GM19043 (cell line): ENCODE measurements at regions not wholly inside any gene's neighbourhood (a gene's known extent, or its start where the extent isn't known, plus 50 kb on each side); places are given as distances from the start of the nearest gene placed in this dataset.

Experiments used
- ATAC-seq: cut with Tn5 transposase; IDR thresholded peaks from one replicate; pipeline ENCODE4 v1.9.1; 2021; ENCODE audit warnings: low read depth; ENCODE audit not compliant: unreplicated experiment

DNA sequence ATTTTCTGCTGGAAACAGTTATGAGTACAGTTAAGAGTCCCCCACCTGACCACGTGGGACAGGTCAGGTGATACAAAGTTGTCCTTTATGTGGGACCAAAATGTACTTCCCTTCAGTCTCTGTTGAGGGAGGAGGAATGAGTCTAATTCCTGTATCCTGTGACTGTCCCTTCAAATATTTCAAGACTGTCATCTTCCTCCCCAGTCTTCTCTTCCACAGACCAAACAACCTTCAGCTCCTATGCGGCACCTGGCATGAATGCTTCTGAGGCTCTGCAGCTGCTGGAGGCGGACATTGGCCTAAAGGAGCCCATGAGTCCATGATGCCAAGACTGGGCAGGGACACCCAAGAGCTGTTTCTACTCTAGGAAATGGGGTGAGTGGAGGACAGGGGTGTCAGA, 72.1 kb upstream of the SIM2 start:
- ATAC-seq: no peak

GRCh38 chr21:36627242-36627641, 71.7 kb upstream of the SIM2 start:
- ATAC-seq: no peak

DNA sequence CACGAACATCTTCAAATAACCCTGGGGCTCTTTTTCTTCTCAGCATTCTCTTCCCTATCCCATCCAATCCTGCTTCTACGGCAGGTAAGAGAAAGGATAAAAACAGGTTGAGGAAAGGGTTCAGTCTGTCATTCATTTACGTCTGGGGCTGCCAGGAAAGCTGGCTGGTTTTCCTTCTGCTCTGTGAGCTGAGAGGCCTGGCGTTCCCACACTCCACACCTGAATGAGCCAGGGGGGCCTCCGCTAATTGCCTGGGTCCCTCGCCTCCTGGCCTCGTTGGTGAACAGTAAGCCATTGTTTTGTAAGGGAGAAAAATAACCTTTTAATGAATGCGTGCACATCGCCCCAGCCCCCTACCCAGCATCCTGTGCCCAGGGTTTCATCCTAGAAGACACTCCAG, 70.8 kb upstream of the SIM2 start:
- ATAC-seq: no peak

GRCh38 chr21:36628761-36629460, 70.0 kb upstream of the SIM2 start:
- ATAC-seq: no peak

GRCh38 chr21:36630485-36631206, 68.3 kb upstream of the SIM2 start:
- ATAC-seq: no peak

DNA sequence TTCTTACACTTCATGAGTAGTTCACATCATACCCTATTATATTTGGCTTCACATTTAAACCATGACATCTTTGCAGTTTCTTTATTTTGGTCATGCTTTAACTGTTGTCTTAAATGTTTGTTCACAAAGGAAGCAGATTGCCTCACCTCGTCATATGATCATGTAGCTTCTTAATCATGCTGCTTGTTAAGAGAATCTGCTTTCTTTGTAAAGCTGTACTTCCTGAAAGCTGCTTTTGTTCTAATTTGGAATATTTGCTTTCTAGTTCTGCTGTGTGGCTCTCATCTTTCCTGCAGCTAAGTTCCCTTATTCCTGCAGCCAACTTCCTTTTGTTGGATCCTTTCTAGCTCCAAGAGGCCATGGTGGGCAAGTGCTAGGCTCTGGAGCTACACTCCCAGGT, 62.9 kb upstream of the SIM2 start:
- no peak for ATAC-seq

GRCh38 chr21:36636439-36636838, 62.5 kb upstream of the SIM2 start:
- ATAC-seq: no peak

DNA sequence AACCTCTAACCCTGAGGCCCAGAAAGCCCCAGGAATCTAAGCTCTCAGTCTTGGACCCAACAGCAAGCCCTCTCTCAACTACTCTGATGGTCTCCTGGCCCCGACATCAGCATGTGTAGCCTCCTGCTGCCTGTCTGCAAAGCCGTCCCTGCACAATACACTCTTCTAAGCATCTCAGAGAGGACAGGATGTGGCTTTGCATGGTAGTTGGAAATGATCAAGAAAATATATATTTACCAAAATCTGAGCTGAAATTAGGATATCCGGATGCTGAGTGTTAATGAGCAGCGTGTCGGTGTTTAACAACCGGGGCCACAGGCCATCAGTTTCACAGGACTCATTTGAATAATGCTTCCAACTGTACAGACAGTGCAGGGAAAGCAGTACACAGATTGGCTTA, 59.1 kb upstream of the SIM2 start:
- no peak for ATAC-seq

GRCh38 chr21:36640174-36640720, 58.7 kb upstream of the SIM2 start:
- ATAC-seq: no peak

DNA sequence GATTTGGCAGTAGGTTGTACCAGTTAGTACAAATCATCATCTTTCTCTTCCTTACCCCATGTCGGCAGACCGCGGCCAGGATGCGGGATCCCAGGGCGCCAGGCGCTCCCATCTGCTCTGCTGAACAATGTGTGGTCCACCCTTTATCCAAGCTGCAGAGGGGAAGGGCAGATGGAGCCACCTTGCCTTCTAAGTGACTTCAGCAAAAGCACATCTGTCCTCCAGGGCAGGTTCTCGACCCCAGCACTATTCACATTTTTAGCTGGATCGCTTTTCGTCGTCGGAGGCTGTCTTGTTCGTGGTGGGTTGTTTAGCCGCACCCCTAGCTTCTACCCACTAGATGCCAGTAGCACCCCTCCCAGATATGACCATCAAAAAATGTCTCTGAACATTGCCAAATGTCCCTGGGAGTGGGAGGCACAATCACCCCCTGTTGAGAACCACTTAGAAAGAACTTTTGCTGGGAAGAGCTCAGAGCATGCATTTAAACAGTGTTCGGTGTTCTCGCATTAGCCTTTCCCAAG, 58.1 kb upstream of the SIM2 start:
- ATAC-seq: no peak

DNA sequence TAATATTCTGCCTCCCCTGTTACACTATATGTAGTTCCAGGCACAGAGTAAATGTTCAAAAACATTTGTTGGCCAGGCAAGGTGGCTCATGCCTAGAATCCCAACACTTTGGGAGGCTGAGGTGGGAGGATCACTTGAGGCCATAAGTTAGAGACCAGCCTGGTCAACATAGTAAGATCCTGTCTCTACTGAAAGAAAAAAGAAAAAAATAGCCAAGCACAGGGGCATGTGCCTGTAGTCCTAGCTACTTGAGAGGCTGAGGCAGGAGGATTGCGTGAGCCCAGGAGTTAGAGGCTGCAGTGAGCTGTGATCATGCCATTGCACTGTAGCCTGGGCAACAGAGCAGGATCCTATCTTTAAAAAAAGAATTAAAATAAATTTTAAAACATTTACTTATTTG, 57.6 kb upstream of the SIM2 start:
- ATAC-seq: no peak

DNA sequence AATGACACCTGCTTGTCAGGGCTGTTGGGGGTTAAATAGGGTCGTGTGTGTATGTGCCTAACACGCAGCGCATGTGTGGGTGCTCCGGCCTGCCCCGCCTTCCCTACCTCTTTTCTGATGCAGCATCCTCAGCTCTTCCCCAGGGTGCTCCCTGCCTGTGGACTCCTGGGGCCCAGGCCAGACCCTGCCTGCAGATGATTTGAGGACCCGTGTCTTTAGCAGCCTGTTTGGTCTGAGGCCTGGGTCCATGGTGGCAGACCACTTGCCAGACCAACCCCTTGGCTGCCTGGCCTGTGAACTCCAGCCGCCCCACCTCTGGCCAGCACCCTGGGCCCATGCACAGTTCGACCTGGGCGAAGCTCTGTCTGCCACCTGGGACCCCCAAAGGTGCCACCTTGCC, 57.0 kb upstream of the SIM2 start:
- ATAC-seq: no peak

DNA sequence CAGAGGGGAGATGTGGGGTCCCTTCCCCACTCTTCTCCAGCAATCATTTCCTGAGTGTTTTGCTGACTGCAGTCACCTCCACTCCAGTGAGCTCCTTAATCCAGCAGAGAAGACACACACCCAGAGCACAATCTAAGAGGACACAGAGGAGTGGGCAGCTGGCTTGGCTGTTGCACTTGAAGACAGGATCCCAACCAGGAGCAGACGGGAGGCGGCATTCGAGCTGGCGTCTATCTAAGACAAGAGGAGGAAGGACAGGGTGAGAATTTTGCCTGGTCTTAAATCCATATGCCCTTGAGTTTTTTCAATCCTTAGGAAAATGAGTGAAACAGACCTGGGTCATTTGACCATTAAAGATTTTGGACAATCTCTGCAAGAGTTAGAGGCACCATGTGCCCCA, 56.1 kb upstream of the SIM2 start:
- ATAC-seq: no peak

- ATAC-seq: no peak
Measured at GRCh38 chr21:36643374-36644250, 55.3 kb upstream of the SIM2 start.

DNA sequence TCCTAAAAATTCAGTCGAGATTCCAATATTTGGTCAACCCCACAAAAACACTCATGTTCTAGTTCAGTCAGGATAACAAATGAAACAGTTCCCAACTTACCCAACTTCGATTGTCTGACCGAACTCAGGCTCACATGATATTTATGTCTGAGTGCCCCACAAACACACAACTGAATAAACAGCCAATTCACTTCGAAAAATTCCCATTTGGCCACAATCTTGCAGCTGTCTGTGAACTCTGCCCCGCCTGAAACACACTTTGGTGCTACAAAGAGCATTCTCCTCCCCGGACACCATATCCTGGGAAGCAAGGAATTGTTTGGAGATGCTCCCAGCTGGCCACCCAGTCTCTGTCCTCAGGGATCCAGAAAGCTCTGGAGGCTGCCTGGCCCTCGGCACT, 52.9 kb upstream of the SIM2 start:
- ATAC-seq: no peak

- no peak for ATAC-seq
Measured at GRCh38 chr21:36646645-36647044, 52.3 kb upstream of the SIM2 start.

GRCh38 chr21:36647279-36648093, 51.4 kb upstream of the SIM2 start:
- no peak for ATAC-seq
